ENCODE measurements at regions not wholly inside any gene's neighbourhood (a gene's known extent, or its start where the extent isn't known, plus 50 kb on each side); places are given as distances from the start of the nearest gene placed in this dataset.

DNA sequence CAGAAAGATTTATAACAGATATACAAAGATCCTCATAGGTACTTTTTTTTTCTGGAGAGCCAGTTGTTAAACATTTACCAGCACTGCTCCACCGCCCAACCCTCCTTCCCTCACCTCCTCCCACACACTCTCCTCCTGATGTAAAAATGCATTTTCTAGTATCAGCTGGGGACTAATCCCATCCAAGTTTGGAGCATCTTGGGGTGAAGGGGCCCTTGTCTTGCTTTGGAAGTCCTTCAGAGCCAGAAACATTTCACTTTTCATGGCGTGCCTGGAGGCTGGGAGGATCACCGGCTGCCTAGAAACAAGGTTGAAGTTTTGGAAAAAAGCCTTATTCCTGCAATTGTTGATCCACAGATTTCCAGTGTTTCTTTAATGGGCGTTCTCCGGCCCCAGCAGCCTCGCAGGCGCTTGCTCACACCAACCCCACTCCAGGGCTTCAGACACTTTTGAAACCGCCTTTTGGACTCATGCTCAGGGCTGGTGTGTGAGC, 165.1 kb upstream of the AFDN start:
- Histone ChIP-seq H3K27ac (ENCODE audit: insufficient read depth, low read depth, low read length) (no peak overlapping the region), H3K9ac (replicated peaks; ENCODE audit: extremely low read depth, insufficient read depth, low read length) (no peak overlapping the region), H3K4me2 (ENCODE audit: insufficient read depth, low read length) (no peak overlapping the region), H3K9me1 (replicated peaks; ENCODE audit: control insufficient read depth, extremely low read depth, insufficient read depth, low read length) (no peaks in the 10 kb centered on the region), H2AFZ (ENCODE audit: low read depth, low read length) (no peak overlapping the region), H4K20me1 (replicated peaks; ENCODE audit: control insufficient read depth, extremely low read depth, insufficient read depth, low read length) (no peaks in the 10 kb centered on the region), H3K27me3 (ENCODE audit: control insufficient read depth in 2 of 2, insufficient read depth in 2 of 2, low read length in 2 of 2) (peaks cover 0 to 1% of the 10 kb centered on the region in 2 experiments), H3K36me3 (ENCODE audit: control insufficient read depth in 2 of 2, extremely low read depth in 1 of 2, insufficient read depth in 2 of 2, low read length in 2 of 2) (no peaks in the 10 kb centered on the region), H3K9me3 (replicated peaks; ENCODE audit: control insufficient read depth, insufficient read depth, low read length) (no peaks in the 10 kb centered on the region), H3K79me2 (ENCODE audit: control insufficient read depth, insufficient read depth, low read length) (no peaks in the 10 kb centered on the region), H3K4me3 (replicated peaks in 1 of 3; ENCODE audit: insufficient read depth in 1 of 3, low read depth in 1 of 3, low read length in 3 of 3) (no peak overlapping the region), H3K4me1 (ENCODE audit: control insufficient read depth, extremely low read depth, insufficient read depth, low read length) (no peaks in the 10 kb centered on the region)
- ChIA-PET POLR2A (no interaction called here), CTCF (no interaction called here)
- TF ChIP-seq, protein P1, sequence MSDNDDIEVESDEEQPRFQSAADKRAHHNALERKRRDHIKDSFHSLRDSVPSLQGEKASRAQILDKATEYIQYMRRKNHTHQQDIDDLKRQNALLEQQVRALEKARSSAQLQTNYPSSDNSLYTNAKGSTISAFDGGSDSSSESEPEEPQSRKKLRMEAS (IDR thresholded peaks at IDR 0.05; ENCODE audit: insufficient read depth, insufficient read length): no peak
- TF ChIP-seq EZH2 (IDR thresholded peaks at IDR 0.05; ENCODE audit: borderline replicate concordance, low read depth, low read length, severe bottlenecking): no peak
- TF ChIP-seq GATA2 (IDR thresholded peaks at IDR 0.05; ENCODE audit: insufficient read depth, insufficient read length, low read depth, low read length): no peak
- TF ChIP-seq POLR2AphosphoS5 (IDR thresholded peaks at IDR 0.05; ENCODE audit: insufficient read depth, low read depth, low read length): no peak
- TF ChIP-seq FOS (IDR thresholded peaks at IDR 0.05; ENCODE audit: borderline replicate concordance, insufficient read depth, low read length): no peak
- no peak for TF ChIP-seq MYC (IDR thresholded peaks at IDR 0.05; ENCODE audit: low read depth, low read length)
- no peak for TF ChIP-seq JUN (IDR thresholded peaks at IDR 0.05; ENCODE audit: borderline replicate concordance, insufficient read depth, insufficient read length, low read depth)
- TF ChIP-seq POLR2A (IDR thresholded peaks at IDR 0.05; ENCODE audit: low read depth, low read length): no peak
- TF ChIP-seq, protein P2, sequence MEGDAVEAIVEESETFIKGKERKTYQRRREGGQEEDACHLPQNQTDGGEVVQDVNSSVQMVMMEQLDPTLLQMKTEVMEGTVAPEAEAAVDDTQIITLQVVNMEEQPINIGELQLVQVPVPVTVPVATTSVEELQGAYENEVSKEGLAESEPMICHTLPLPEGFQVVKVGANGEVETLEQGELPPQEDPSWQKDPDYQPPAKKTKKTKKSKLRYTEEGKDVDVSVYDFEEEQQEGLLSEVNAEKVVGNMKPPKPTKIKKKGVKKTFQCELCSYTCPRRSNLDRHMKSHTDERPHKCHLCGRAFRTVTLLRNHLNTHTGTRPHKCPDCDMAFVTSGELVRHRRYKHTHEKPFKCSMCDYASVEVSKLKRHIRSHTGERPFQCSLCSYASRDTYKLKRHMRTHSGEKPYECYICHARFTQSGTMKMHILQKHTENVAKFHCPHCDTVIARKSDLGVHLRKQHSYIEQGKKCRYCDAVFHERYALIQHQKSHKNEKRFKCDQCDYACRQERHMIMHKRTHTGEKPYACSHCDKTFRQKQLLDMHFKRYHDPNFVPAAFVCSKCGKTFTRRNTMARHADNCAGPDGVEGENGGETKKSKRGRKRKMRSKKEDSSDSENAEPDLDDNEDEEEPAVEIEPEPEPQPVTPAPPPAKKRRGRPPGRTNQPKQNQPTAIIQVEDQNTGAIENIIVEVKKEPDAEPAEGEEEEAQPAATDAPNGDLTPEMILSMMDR (IDR thresholded peaks at IDR 0.05; ENCODE audit: extremely low read depth in 1 of 2, insufficient read depth in 1 of 2, low read depth in 1 of 2, low read length in 2 of 2): no peak
- intact Hi-C loops (cut with micrococcal nuclease): no loop called here
- FAIRE-seq (no peak), DNase-seq (ENCODE audit: low read depth, low spot score) (no peak)
- dilution Hi-C loops (cut with MboI; ENCODE audit: extremely low pct_ligation_motif_present, low sequenced_read_pairs): no loop called here
- BruUV-seq (replicated peaks): no TSS peak

Measured in endothelial cell of umbilical vein (primary cell).